ENCODE measurements at regions not wholly inside any gene's neighbourhood (a gene's known extent, or its start where the extent isn't known, plus 50 kb on each side); places are given as distances from the start of the nearest gene placed in this dataset.

GRCh38 chrX:55167124-55167803 is 52.9 kb upstream of the PAGE5 start:
- Histone ChIP-seq H3K4me3 (no peak overlapping the region), H3K4me1 (no peaks in the 10 kb centered on the region), H3K9me3 (no peaks in the 10 kb centered on the region), H3K4me2 (no peak overlapping the region), H3K27ac (no peak overlapping the region)
- TF ChIP-seq MAFK (IDR thresholded peaks at IDR 0.05; ENCODE audit: partially characterized antibody) (no peak), POLR2A (IDR thresholded peaks at IDR 0.05; ENCODE audit: low read length) (no peak)
- ATAC-seq (no peak), FAIRE-seq (no peak), DNase-seq (ENCODE audit: low read depth in 1 of 2, low spot score in 1 of 2) (no peak)
- WGBS (ENCODE audit: missing lambda C conversion rate): 3% methylated on average over 3 of the region's 3 CpGs
- CTCF ChIA-PET: no interaction called here
- POLR2A ChIA-PET: no interaction called here

- CTCF ChIA-PET: no interaction called here
- H3K27ac ChIP-seq: no peak overlapping the region
- no peak for DNase-seq (ENCODE audit: low read depth in 1 of 2, low spot score in 1 of 2)
- H3K4me1 ChIP-seq: no peaks in the 10 kb centered on the region
- TF ChIP-seq CHD2 (IDR thresholded peaks at IDR 0.05; ENCODE audit: low read length, partially characterized antibody) (no peak), POLR2AphosphoS2 (conservative IDR thresholded peaks at IDR 0.05; ENCODE audit: low read length) (no peak), KDM1A (IDR thresholded peaks at IDR 0.05; ENCODE audit: low read depth) (no peak), KDM5A (IDR thresholded peaks at IDR 0.05) (no peak), USF2 (IDR thresholded peaks at IDR 0.05) (no peak), HOXB13 (CRISPR knock-in tag; IDR thresholded peaks at IDR 0.05; ENCODE audit: low read depth) (no peak), CEBPB (IDR thresholded peaks at IDR 0.05) (no peak), EHF (CRISPR knock-in tag; IDR thresholded peaks at IDR 0.05) (no peak), HDAC2 (IDR thresholded peaks at IDR 0.05) (no peak), RNF2 (IDR thresholded peaks at IDR 0.05; ENCODE audit: borderline replicate concordance, low read depth) (no peak), CBX2 (IDR thresholded peaks at IDR 0.05; ENCODE audit: borderline replicate concordance, low read depth) (no peak), RARB (CRISPR knock-in tag; IDR thresholded peaks at IDR 0.05) (no peak), BCL3 (IDR thresholded peaks at IDR 0.05) (no peak), HOXB5 (CRISPR knock-in tag; IDR thresholded peaks at IDR 0.05) (no peak), HMGXB4 (CRISPR knock-in tag; IDR thresholded peaks at IDR 0.05; ENCODE audit: borderline replicate concordance) (no peak), ZFP36 (IDR thresholded peaks at IDR 0.05; ENCODE audit: borderline replicate concordance, partially characterized antibody) (no peak), MYC (IDR thresholded peaks at IDR 0.05; ENCODE audit: borderline replicate concordance, low read length) (no peak)
- TF ChIP-seq, protein P1, sequence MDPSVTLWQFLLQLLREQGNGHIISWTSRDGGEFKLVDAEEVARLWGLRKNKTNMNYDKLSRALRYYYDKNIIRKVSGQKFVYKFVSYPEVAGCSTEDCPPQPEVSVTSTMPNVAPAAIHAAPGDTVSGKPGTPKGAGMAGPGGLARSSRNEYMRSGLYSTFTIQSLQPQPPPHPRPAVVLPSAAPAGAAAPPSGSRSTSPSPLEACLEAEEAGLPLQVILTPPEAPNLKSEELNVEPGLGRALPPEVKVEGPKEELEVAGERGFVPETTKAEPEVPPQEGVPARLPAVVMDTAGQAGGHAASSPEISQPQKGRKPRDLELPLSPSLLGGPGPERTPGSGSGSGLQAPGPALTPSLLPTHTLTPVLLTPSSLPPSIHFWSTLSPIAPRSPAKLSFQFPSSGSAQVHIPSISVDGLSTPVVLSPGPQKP (IDR thresholded peaks at IDR 0.05; ENCODE audit: low read depth, low read length): no peak
- ATAC-seq: no peak
- 68% methylated on average over 4 of the region's 4 CpGs for WGBS (ENCODE audit: missing lambda C conversion rate)
- H3K4me2 ChIP-seq: no peak overlapping the region
- POLR2A ChIA-PET: no interaction called here
- no peak overlapping the region for H3K4me3 ChIP-seq
- no peak for FAIRE-seq
- no peaks in the 10 kb centered on the region for H3K9me3 ChIP-seq
Measured at GRCh38 chrX:55167901-55168300, 52.2 kb upstream of the PAGE5 start.

DNA sequence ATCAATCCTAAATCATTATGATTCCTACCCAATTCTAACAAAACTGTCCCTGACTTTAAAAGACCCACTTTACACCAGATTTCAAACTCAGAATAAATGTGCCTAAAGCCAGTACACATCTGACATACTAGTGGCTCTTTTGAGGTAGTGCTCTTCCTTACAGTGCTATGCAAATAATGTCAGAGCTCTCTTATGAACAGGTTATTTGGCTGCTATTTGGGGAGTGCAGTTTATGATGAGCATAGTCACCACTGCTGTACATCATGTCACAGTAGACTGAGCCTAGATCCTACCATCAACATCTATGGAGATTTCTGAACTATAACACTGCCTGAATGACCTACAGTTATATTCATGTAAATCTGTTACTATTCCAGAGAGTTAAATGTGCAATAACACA is 50.4 kb upstream of the PAGE5 start:
- ATAC-seq: no peak
- no peak overlapping the region for H3K4me3 ChIP-seq
- CTCF ChIA-PET: no interaction called here
- TF ChIP-seq ZSCAN20 (CRISPR knock-in tag; IDR thresholded peaks at IDR 0.05) (no peak), RFX5 (IDR thresholded peaks at IDR 0.05) (no peak), POLR2AphosphoS2 (conservative IDR thresholded peaks at IDR 0.05; ENCODE audit: low read length) (no peak), KDM5A (IDR thresholded peaks at IDR 0.05) (no peak), BCL3 (IDR thresholded peaks at IDR 0.05) (no peak), TFCP2L1 (CRISPR knock-in tag; IDR thresholded peaks at IDR 0.05) (no peak), BHLHE40 (IDR thresholded peaks at IDR 0.05; ENCODE audit: low read depth, low read length) (no peak), E2F6 (IDR thresholded peaks at IDR 0.05; ENCODE audit: borderline replicate concordance, low read depth) (no peak), RARB (CRISPR knock-in tag; IDR thresholded peaks at IDR 0.05) (no peak), CHD2 (IDR thresholded peaks at IDR 0.05; ENCODE audit: low read length, partially characterized antibody) (no peak), FOSB (CRISPR knock-in tag; IDR thresholded peaks at IDR 0.05) (no peak), MYC (IDR thresholded peaks at IDR 0.05; ENCODE audit: borderline replicate concordance, low read length) (no peak), CBX8 (IDR thresholded peaks at IDR 0.05) (no peak)
- TF ChIP-seq, protein P1 (IDR thresholded peaks at IDR 0.05; ENCODE audit: low read depth, low read length): no peak

More for the DNA sequence above, 50.4 kb upstream of the PAGE5 start:
- no peak overlapping the region for H3K4me2 ChIP-seq
- H3K27ac ChIP-seq: no peak overlapping the region
- DNase-seq (ENCODE audit: low read depth in 1 of 2, low spot score in 1 of 2) (no peak), FAIRE-seq (no peak)
- POLR2A ChIA-PET: no interaction called here
- no peaks in the 10 kb centered on the region for H3K4me1 ChIP-seq
- H3K9me3 ChIP-seq: no peaks in the 10 kb centered on the region

Data from A549 (cell line).